ENCODE measurements at regions not wholly inside any gene's neighbourhood (a gene's known extent, or its start where the extent isn't known, plus 50 kb on each side); places are given as distances from the start of the nearest gene placed in this dataset.

GRCh38 chr14:98931911-98932310 is 340.1 kb downstream of the BCL11B start:
- Histone ChIP-seq H3K18ac (ENCODE audit: low read depth, low read length) (no peak overlapping the region), H2AFZ (replicated peaks; ENCODE audit: low read length, poor library complexity) (no peak overlapping the region), H3K56ac (ENCODE audit: extremely low read depth, insufficient read depth, low read length) (no peak overlapping the region), H4K91ac (ENCODE audit: insufficient read depth, low read depth, low read length) (no peak overlapping the region), H3K79me1 (ENCODE audit: low read depth in 1 of 2, low read length in 2 of 2) (no peaks in the 10 kb centered on the region), H4K20me1 (ENCODE audit: insufficient read depth, low read length) (no peaks in the 10 kb centered on the region), H3K27ac (ENCODE audit: insufficient read depth, low read length) (no peak overlapping the region), H3K9ac (ENCODE audit: low read depth, low read length) (no peak overlapping the region), H3K4me1 (ENCODE audit: control insufficient read depth, insufficient read depth, low read length) (no peaks in the 10 kb centered on the region), H4K5ac (ENCODE audit: low read depth, low read length) (no peak overlapping the region), H4K8ac (ENCODE audit: low read depth in 2 of 2, low read length in 2 of 2) (no peak overlapping the region), H3K4me3 (ENCODE audit: insufficient read depth, low read depth, low read length) (no peak overlapping the region), H2BK15ac (ENCODE audit: low read depth, low read length) (no peak overlapping the region), H3K36me3 (ENCODE audit: control insufficient read depth, insufficient read depth, low read length) (no peaks in the 10 kb centered on the region), H2AK9ac (replicated peaks; ENCODE audit: low read depth, low read length, poor library complexity) (no peak overlapping the region), H2AK5ac (ENCODE audit: low read depth, low read length) (no peak overlapping the region), H3K4ac (ENCODE audit: low read depth, low read length) (no peak overlapping the region), H2BK5ac (ENCODE audit: low read depth, low read length, poor library complexity, severe bottlenecking) (no peak overlapping the region), H3K9me3 (ENCODE audit: control insufficient read depth, insufficient read depth, low read length) (peaks cover 50% of the 10 kb centered on the region), H3K9me1 (ENCODE audit: insufficient read depth, low read length) (no peaks in the 10 kb centered on the region), H3K27me3 (ENCODE audit: control insufficient read depth, insufficient read depth, low read length) (no peaks in the 10 kb centered on the region), H3K14ac (replicated peaks; ENCODE audit: low read depth, low read length) (no peak overlapping the region), H3K4me2 (ENCODE audit: low read depth, low read length) (no peak overlapping the region), H2BK120ac (ENCODE audit: low read depth, low read length) (no peak overlapping the region), H3K23ac (ENCODE audit: low read depth, low read length) (no peak overlapping the region), H2BK20ac (ENCODE audit: low read depth, low read length) (no peak overlapping the region)
- WGBS, 2 experiments (ENCODE audit: extremely low coverage in 2 of 2, insufficient read length in 1 of 2) = 60% methylated on average over 1 of the region's 8 CpGs; no CpG with 5 or more reads in 1 of the 2 experiments
- intact Hi-C loops (cut with micrococcal nuclease) = no loop called here
- ATAC-seq (ENCODE audit: low read depth) = no peak
- no TSS peak for BruUV-seq (replicated peaks)
- dilution Hi-C loops (cut with HindIII; ENCODE audit: low sequenced_read_pairs, unreplicated experiment) = no loop called here
- in situ Hi-C loops (cut with MboI; ENCODE audit: low sequenced_read_pairs) = no loop called here
- TF ChIP-seq, protein P1, sequence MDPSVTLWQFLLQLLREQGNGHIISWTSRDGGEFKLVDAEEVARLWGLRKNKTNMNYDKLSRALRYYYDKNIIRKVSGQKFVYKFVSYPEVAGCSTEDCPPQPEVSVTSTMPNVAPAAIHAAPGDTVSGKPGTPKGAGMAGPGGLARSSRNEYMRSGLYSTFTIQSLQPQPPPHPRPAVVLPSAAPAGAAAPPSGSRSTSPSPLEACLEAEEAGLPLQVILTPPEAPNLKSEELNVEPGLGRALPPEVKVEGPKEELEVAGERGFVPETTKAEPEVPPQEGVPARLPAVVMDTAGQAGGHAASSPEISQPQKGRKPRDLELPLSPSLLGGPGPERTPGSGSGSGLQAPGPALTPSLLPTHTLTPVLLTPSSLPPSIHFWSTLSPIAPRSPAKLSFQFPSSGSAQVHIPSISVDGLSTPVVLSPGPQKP (IDR thresholded peaks at IDR 0.05; ENCODE audit: borderline replicate concordance, low read depth, low read length) = no peak
- TF ChIP-seq MAZ (IDR thresholded peaks at IDR 0.05; ENCODE audit: borderline replicate concordance, low read depth, low read length) = no peak
- TF ChIP-seq POLR2A (IDR thresholded peaks at IDR 0.05; ENCODE audit: low read depth, low read length) = no peak
- TF ChIP-seq RCOR1 (IDR thresholded peaks at IDR 0.05; ENCODE audit: insufficient replicate concordance, low read length) = no peak
- no peak for TF ChIP-seq RFX5 (IDR thresholded peaks at IDR 0.05; ENCODE audit: low read depth, low read length)
- TF ChIP-seq RAD21 (IDR thresholded peaks at IDR 0.05; ENCODE audit: low read length) = no peak
- TF ChIP-seq NFE2L2 (IDR thresholded peaks at IDR 0.05; ENCODE audit: low read depth, low read length) = no peak
- CTCF ChIA-PET = no interaction called here
- POLR2A ChIA-PET (ENCODE audit: unreplicated experiment) = no interaction called here
- DNase-seq = no peak

Measured in IMR-90 (cell line).